Esophagus muscularis mucosa (tissue), 4 donors: ENCODE measurements at regions not wholly inside any gene's neighbourhood (a gene's known extent, or its start where the extent isn't known, plus 50 kb on each side); places are given as distances from the start of the nearest gene placed in this dataset.
"Not testable (repeated sequence)": the region's sequence is repeated elsewhere in the genome, so short reads cannot be mapped to it uniquely, and the experiment has no call there.

Experiments used
- DNase-seq: peaks from one replicate; pipeline ENCODE4 v3.0.0-alpha.2; 2017; ENCODE audit errors: extremely low spot score
- H3K27ac ChIP-seq, 4 donors: fragments of 200-600 bp; sonication (generic); replicated peaks in 1 of 4; 1 replicate in 3 of 4; 2 replicates in 1 of 4; pipeline ENCODE4 v1.5.1; 2016 to 2019; ENCODE audit warnings: mild to moderate bottlenecking in 1 of 4
- H3K27me3 ChIP-seq, 4 donors: fragments of 200-600 bp; sonication (generic); one replicate each; pipeline versions ENCODE4 v1.5.1 to v1.6.0; 2016 to 2019
- H3K36me3 ChIP-seq, 4 donors: fragments of 200-600 bp; sonication (generic); one replicate each; pipeline ENCODE4 v1.5.1; 2016 to 2019
- H3K4me1 ChIP-seq, 4 donors: fragments of 200-600 bp; sonication (generic); one replicate each; pipeline ENCODE4 v1.5.1; 2016 to 2019
- H3K4me3 ChIP-seq, 4 donors: fragments of 200-600 bp; sonication (generic); 1 replicate in 2 of 4; 2 replicates in 2 of 4; pipeline ENCODE4 v1.5.1; 2016 to 2019; ENCODE audit warnings: mild to moderate bottlenecking in 4 of 4, moderate library complexity in 1 of 4
- H3K9me3 ChIP-seq, 4 donors: fragments of 200-600 bp; sonication (generic); 1 replicate in 3 of 4; 2 replicates in 1 of 4; pipeline ENCODE4 v1.5.1; 2016 to 2019
- EP300 ChIP-seq: sonication (generic); formaldehyde crosslinking; IDR thresholded peaks from one replicate; pipeline ENCODE4 v1.6.1; 2017; ENCODE audit warnings: antibody characterized with exemption
- POLR2A ChIP-seq: fragments of 450-650 bp; IDR thresholded peaks from one replicate; pipeline ENCODE4 v1.6.1; 2017; ENCODE audit warnings: antibody characterized with exemption, moderate library complexity, mild to moderate bottlenecking, low read depth
- POLR2AphosphoS5 ChIP-seq, 2 donors: sonication (generic); formaldehyde crosslinking; IDR thresholded peaks; one replicate each; pipeline ENCODE4 v1.6.1; 2017; ENCODE audit warnings: antibody characterized with exemption in 2 of 2
- WGBS: methylation state at CpG from one replicate; pipeline ENCODE4 v1.1.5; 2018; 5-methylcytosine and 5-hydroxymethylcytosine counted together
- intact Hi-C: fragments of 100-400 bp; cut with DNase I; formaldehyde crosslinking; loops from one replicate; pipeline ENCODE4 v1.15.1; 2023
- TF ChIP-seq, protein P1 (sequence below), 3 experiments: fragments of 200-600 bp in 2 of 3; fragments of 450-650 bp in 1 of 3; sonication (generic) in 2 of 3; IDR thresholded peaks; one replicate each; pipeline ENCODE4 v1.5.1; 2017 to 2019; ENCODE audit warnings: antibody characterized with exemption in 3 of 3, mild to moderate bottlenecking in 2 of 3, moderate library complexity in 1 of 3

- DNase-seq = no peak
Observed at GRCh38 chrX:118239913-118240698, 105.8 kb upstream of the WDR44 start.

DNA sequence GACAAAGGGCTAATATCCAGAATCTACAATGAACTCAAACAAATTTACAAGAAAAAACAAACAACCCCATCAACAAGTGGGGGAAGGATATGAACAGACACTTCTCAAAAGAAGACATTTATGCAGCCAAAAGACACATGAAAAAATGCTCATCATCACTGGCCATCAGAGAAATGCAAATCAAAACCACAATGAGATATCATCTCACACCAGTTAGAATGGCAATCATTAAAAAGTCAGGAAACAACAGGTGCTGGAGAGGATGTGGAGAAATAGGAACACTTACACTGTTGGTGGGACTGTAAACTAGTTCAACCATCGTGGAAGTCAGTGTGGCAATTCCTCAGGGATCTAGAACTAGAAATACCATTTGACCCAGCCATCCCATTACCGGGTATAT lies 98.9 kb upstream of the WDR44 start:
- H3K9me3 ChIP-seq, H3K27ac ChIP-seq, H3K36me3 ChIP-seq, DNase-seq, H3K27me3 ChIP-seq, intact Hi-C loops, H3K4me1 ChIP-seq, H3K4me3 ChIP-seq: not testable (repeated sequence)
- no CpG with 5 or more reads among the region's 2 CpGs for WGBS

More at GRCh38 chrX:118239913-118240698, 105.8 kb upstream of the WDR44 start:
- TF ChIP-seq, protein P1, sequence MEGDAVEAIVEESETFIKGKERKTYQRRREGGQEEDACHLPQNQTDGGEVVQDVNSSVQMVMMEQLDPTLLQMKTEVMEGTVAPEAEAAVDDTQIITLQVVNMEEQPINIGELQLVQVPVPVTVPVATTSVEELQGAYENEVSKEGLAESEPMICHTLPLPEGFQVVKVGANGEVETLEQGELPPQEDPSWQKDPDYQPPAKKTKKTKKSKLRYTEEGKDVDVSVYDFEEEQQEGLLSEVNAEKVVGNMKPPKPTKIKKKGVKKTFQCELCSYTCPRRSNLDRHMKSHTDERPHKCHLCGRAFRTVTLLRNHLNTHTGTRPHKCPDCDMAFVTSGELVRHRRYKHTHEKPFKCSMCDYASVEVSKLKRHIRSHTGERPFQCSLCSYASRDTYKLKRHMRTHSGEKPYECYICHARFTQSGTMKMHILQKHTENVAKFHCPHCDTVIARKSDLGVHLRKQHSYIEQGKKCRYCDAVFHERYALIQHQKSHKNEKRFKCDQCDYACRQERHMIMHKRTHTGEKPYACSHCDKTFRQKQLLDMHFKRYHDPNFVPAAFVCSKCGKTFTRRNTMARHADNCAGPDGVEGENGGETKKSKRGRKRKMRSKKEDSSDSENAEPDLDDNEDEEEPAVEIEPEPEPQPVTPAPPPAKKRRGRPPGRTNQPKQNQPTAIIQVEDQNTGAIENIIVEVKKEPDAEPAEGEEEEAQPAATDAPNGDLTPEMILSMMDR (IDR thresholded peaks at IDR 0.05) = no peak
- TF ChIP-seq POLR2A (no peak), EP300 (no peak), POLR2AphosphoS5 (IDR thresholded peaks at IDR 0.05) (no peak)
- peaks cover 0 to 10% (median 0%) of the 10 kb centered on the region in 4 donors for H3K9me3 ChIP-seq
- no peaks in the 10 kb centered on the region for H3K36me3 ChIP-seq
- 43% methylated on average over 6 of the region's 6 CpGs for WGBS
- no peak overlapping the region for H3K4me3 ChIP-seq
- H3K27ac ChIP-seq = peak overlapping the region in 2 of 4 donors; percentile 35 to 38
- peaks cover 0 to 17% (median 15%) of the 10 kb centered on the region in 4 donors for H3K4me1 ChIP-seq
- intact Hi-C loops = no loop called here
- H3K27me3 ChIP-seq = no peaks in the 10 kb centered on the region

DNA sequence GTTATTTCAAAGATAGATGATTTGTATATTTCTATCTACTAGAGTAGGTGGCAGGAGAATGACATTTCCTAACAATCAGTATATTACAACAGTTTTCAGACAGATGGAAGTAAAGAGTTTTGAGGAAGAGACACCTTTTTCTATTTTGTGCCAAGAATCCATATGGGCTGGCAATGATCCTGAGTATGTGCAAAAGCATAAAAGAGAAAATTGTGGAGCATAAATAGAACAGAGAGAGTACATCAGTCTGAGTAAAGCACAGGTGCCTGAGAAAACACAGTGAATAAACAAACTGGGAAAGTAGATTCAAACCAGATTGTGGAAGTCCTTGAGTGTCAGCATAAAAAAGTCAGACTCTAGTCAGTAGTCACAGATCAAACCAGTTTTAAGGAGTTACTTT lies 96.8 kb upstream of the WDR44 start:
- Histone ChIP-seq H3K27me3 (no peaks in the 10 kb centered on the region), H3K36me3 (no peaks in the 10 kb centered on the region), H3K4me1 (peaks cover 0 to 4% (median 0%) of the 10 kb centered on the region in 4 donors), H3K4me3 (no peak overlapping the region), H3K9me3 (no peaks in the 10 kb centered on the region), H3K27ac (no peak overlapping the region)
- no peak for DNase-seq
- intact Hi-C loops = no loop called here
- TF ChIP-seq EP300 (no peak), POLR2A (no peak), POLR2AphosphoS5 (IDR thresholded peaks at IDR 0.05) (no peak)
- TF ChIP-seq, protein P1 (IDR thresholded peaks at IDR 0.05) = no peak

GRCh38 chrX:118250445-118250844 lies 95.5 kb upstream of the WDR44 start:
- Histone ChIP-seq H3K9me3 (no peaks in the 10 kb centered on the region), H3K27me3 (no peaks in the 10 kb centered on the region), H3K4me1 (peaks cover 0 to 4% (median 0%) of the 10 kb centered on the region in 4 donors), H3K4me3 (no peak overlapping the region), H3K36me3 (no peaks in the 10 kb centered on the region), H3K27ac (no peak overlapping the region)
- intact Hi-C loops = loop anchor here (10.0 kb wide), 1 partner anchor 256 kb away; no protein-coding TSS in a partner anchor
- no peak for DNase-seq
- no peak for TF ChIP-seq POLR2AphosphoS5 (IDR thresholded peaks at IDR 0.05)
- TF ChIP-seq, protein P1 (IDR thresholded peaks at IDR 0.05) = no peak
- TF ChIP-seq POLR2A = no peak
- TF ChIP-seq EP300 = no peak
- 92% methylated on average over 1 of the region's 1 CpG for WGBS

- TF ChIP-seq, protein P1 (IDR thresholded peaks at IDR 0.05) = no peak
- TF ChIP-seq EP300 (no peak), POLR2AphosphoS5 (IDR thresholded peaks at IDR 0.05) (no peak), POLR2A (no peak)
- no peaks in the 10 kb centered on the region for H3K27me3 ChIP-seq
- 48% methylated on average over 3 of the region's 3 CpGs for WGBS
- no peaks in the 10 kb centered on the region for H3K36me3 ChIP-seq
- no peak overlapping the region for H3K4me3 ChIP-seq
- H3K4me1 ChIP-seq = peaks cover 0 to 4% (median 0%) of the 10 kb centered on the region in 4 donors
- intact Hi-C loops = loop anchor here (10.0 kb wide), 1 partner anchor 256 kb away; no protein-coding TSS in a partner anchor
- DNase-seq = no peak
- H3K9me3 ChIP-seq = no peaks in the 10 kb centered on the region
- no peak overlapping the region for H3K27ac ChIP-seq
Observed at GRCh38 chrX:118251271-118251670, 94.6 kb upstream of the WDR44 start.
